ENCODE measurements at regions not wholly inside any gene's neighbourhood (a gene's known extent, or its start where the extent isn't known, plus 50 kb on each side); places are given as distances from the start of the nearest gene placed in this dataset.

- TF ChIP-seq SMAD4 (CRISPR knock-in tag; conservative IDR thresholded peaks at IDR 0.05): no peak
- TF ChIP-seq CHD7 (IDR thresholded peaks at IDR 0.05; ENCODE audit: low read depth, low read length): no peak
- no peak for TF ChIP-seq IRF2 (CRISPR knock-in tag; IDR thresholded peaks at IDR 0.05)
- TF ChIP-seq CC2D1A (IDR thresholded peaks at IDR 0.05): no peak
- TF ChIP-seq TCFL5 (CRISPR knock-in tag; conservative IDR thresholded peaks at IDR 0.05): no peak
- no peak for TF ChIP-seq HCFC1 (IDR thresholded peaks at IDR 0.05; ENCODE audit: low read depth, low read length)
- TF ChIP-seq CTCF (IDR thresholded peaks at IDR 0.05 in 2 of 3, conservative IDR thresholded peaks at IDR 0.05 in 1 of 3; ENCODE audit: insufficient read depth in 2 of 3, low read depth in 1 of 3, low read length in 3 of 3): peak in 1 of 3 experiments; percentile 13; a peak in 1 of 6 replicates
- no peak for TF ChIP-seq PHTF2 (CRISPR knock-in tag; IDR thresholded peaks at IDR 0.05)
- TF ChIP-seq ZNF75A (CRISPR knock-in tag; IDR thresholded peaks at IDR 0.05): no peak
Observed at GRCh38 chr6:6915219-6915618, 192.5 kb upstream of the RREB1 start (continued).

Measured in K562 (cell line).